Upper lobe of left lung (tissue), 6 donors: ENCODE measurements at regions not wholly inside any gene's neighbourhood (a gene's known extent, or its start where the extent isn't known, plus 50 kb on each side); places are given as distances from the start of the nearest gene placed in this dataset.

Source experiments
- ATAC-seq, 2 donors: fragments of 200-7000 bp; cut with Tn5 transposase; one replicate each; pipeline ENCODE4 v1.9.1; 2022; ENCODE audit warnings: mild to moderate bottlenecking in 2 of 2, moderate library complexity in 2 of 2; ENCODE audit not compliant: low FRiP score in 2 of 2
- DNase-seq, 2 donors: peaks; one replicate each; pipeline ENCODE4 v3.0.0-alpha.2; 2019 to 2020
- H3K27ac ChIP-seq, 4 donors: fragments of 200-600 bp; sonication (generic); one replicate each; pipeline ENCODE4 v1.5.1; 2016 to 2019
- H3K27me3 ChIP-seq, 4 donors: fragments of 200-600 bp; sonication (generic); one replicate each; pipeline ENCODE4 v1.5.1; 2017 to 2019
- H3K36me3 ChIP-seq, 4 donors: fragments of 200-600 bp; sonication (generic); one replicate each; pipeline ENCODE4 v1.5.1; 2016 to 2019
- H3K4me1 ChIP-seq, 4 donors: fragments of 200-600 bp; sonication (generic); one replicate each; pipeline ENCODE4 v1.5.1; 2018 to 2019
- H3K4me3 ChIP-seq, 4 donors: fragments of 200-600 bp; sonication (generic); one replicate each; pipeline ENCODE4 v1.5.1; 2017 to 2019; ENCODE audit warnings: mild to moderate bottlenecking in 2 of 4, moderate library complexity in 1 of 4
- H3K9me3 ChIP-seq, 4 donors: fragments of 200-600 bp; sonication (generic); one replicate each; pipeline ENCODE4 v1.5.1; 2018 to 2019
- EP300 ChIP-seq, 4 donors: sonication (generic); formaldehyde crosslinking; IDR thresholded peaks; one replicate each; pipeline ENCODE4 v1.5.1; 2017; ENCODE audit warnings: antibody characterized with exemption in 4 of 4, control low read depth in 2 of 4
- POLR2A ChIP-seq, 4 donors: fragments of 450-650 bp; IDR thresholded peaks; one replicate each; pipeline ENCODE4 v1.5.1; 2016 to 2017; ENCODE audit warnings: antibody characterized with exemption in 4 of 4, mild to moderate bottlenecking in 2 of 4
- POLR2AphosphoS5 ChIP-seq, 2 donors: sonication (generic); formaldehyde crosslinking; IDR thresholded peaks; one replicate each; pipeline ENCODE4 v1.5.1; 2017; ENCODE audit warnings: antibody characterized with exemption in 2 of 2
- WGBS, 2 donors: methylation state at CpG; one replicate each; pipeline ENCODE4 v1.1.5; 2017 to 2018; 5-methylcytosine and 5-hydroxymethylcytosine counted together
- TF ChIP-seq, protein P1 (sequence below), 6 experiments: fragments of 450-650 bp in 4 of 6; fragments of 200-600 bp in 2 of 6; sonication (generic) in 2 of 6; IDR thresholded peaks; one replicate each; pipeline ENCODE4 v1.5.1; 2016 to 2019; ENCODE audit warnings: antibody characterized with exemption in 6 of 6
- donor health status: DM: no; HTN: no; CAD: no; lungs with moderate emphysema.
- donor health status: DM: no; HTN: yes; CAD: no; lungs with severe emphysema.

DNA sequence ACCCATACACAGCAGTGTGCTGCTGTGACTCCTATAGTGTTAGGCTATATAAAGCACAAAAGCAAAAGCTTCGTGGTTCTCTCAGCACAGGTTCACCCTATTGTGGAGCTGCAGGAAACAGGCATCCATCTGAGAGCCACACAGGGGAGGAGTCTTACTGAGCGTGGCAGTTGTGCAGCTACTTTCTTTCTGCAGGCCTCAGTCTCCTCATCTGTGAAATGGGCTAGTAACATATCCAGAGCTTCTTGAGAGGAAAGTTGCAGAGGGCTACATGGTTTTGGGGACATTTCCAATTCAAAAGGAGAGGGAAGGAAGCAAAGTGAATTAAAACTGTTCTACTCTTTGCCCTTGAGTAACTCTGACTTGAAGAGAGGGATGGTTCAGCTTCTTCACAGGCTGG, 142.0 kb downstream of the FOXD2 start:
- 67 to 100% methylated on average over 2 of the region's 2 CpGs for WGBS, 2 donors
- peaks cover 13 to 26% (median 14%) of the 10 kb centered on the region in 4 donors for H3K4me1 ChIP-seq
- no peak overlapping the region for H3K4me3 ChIP-seq
- TF ChIP-seq POLR2AphosphoS5 (IDR thresholded peaks at IDR 0.05) (no peak), POLR2A (IDR thresholded peaks at IDR 0.05) (no peak), EP300 (IDR thresholded peaks at IDR 0.05) (no peak)
- TF ChIP-seq, protein P1, sequence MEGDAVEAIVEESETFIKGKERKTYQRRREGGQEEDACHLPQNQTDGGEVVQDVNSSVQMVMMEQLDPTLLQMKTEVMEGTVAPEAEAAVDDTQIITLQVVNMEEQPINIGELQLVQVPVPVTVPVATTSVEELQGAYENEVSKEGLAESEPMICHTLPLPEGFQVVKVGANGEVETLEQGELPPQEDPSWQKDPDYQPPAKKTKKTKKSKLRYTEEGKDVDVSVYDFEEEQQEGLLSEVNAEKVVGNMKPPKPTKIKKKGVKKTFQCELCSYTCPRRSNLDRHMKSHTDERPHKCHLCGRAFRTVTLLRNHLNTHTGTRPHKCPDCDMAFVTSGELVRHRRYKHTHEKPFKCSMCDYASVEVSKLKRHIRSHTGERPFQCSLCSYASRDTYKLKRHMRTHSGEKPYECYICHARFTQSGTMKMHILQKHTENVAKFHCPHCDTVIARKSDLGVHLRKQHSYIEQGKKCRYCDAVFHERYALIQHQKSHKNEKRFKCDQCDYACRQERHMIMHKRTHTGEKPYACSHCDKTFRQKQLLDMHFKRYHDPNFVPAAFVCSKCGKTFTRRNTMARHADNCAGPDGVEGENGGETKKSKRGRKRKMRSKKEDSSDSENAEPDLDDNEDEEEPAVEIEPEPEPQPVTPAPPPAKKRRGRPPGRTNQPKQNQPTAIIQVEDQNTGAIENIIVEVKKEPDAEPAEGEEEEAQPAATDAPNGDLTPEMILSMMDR (IDR thresholded peaks at IDR 0.05): no peak
- no peaks in the 10 kb centered on the region for H3K27me3 ChIP-seq
- H3K9me3 ChIP-seq: no peaks in the 10 kb centered on the region
- no peak for DNase-seq
- H3K27ac ChIP-seq: no peak overlapping the region
- no peak for ATAC-seq
- no peaks in the 10 kb centered on the region for H3K36me3 ChIP-seq

DNA sequence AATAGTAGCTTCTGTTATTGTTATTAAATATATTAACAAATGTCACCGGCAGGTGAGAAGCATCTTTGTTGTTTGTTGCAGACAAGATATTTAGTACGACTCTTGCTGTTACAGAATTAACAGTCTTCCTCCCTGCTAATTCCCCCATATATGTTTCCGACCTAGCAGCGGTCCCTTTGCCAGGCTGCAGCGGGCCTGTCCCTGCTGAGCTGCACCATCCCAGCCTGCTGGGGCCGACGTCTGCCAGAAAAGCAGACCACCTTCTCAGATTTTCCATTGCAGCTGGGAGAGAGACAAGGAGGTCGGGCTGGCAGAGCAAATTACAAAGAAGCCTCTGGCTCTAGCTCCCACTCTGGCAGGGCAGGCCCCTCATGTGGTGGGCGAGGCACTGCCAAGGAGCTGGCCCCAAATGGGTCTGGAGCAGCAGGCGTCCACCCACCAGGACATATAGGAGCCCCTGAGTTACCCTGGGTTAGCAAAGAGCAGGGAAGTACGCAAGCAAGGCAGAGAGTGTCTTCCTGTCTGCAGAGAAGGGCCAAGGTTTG, 142.7 kb downstream of the FOXD2 start:
- DNase-seq (peak in 1 of 2 donors; percentile 17), ATAC-seq (no peak)
- no peak overlapping the region for H3K4me3 ChIP-seq
- no peaks in the 10 kb centered on the region for H3K36me3 ChIP-seq
- TF ChIP-seq POLR2AphosphoS5 (IDR thresholded peaks at IDR 0.05) (no peak), EP300 (IDR thresholded peaks at IDR 0.05) (no peak), POLR2A (IDR thresholded peaks at IDR 0.05) (no peak)
- TF ChIP-seq, protein P1 (IDR thresholded peaks at IDR 0.05): no peak
- no peaks in the 10 kb centered on the region for H3K9me3 ChIP-seq
- no peaks in the 10 kb centered on the region for H3K27me3 ChIP-seq
- H3K4me1 ChIP-seq: peaks cover 14 to 26% (median 15%) of the 10 kb centered on the region in 4 donors
- no peak overlapping the region for H3K27ac ChIP-seq
- WGBS, 2 donors: 82 to 92% methylated on average over 11 of the region's 11 CpGs

DNA sequence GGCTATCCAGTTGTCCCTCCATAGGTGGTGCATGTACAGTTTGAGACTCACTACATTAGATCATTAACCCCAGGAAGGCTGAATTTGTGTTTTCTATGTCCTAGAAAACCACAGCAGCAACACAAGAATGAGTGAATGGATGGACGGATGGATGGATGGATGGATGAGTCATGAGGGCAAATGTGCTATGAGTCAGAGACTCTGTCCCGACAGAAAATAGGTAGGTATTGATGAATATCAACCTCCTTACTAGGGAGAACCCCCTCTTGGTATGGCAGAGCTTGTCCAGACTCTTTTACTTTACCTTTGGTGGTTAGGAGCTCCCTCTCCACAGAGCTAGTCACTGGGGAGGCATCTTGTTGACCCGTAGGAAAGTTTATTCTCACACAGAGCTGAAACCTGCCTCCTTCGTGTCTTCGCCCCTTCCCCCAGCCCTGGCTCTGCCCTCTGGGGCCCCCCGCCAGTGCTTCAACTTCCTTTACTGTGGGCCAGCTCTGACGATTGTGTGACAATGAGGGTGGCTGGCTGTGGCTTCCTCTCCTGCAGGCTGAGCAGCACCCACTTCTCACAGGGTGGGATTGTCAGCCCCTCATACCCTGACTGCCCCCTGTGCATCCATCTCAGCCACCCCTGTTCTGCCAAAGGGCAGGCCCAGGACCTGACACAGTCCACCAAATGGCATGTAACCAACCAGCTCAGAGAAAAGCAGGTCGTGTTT, 145.2 kb downstream of the FOXD2 start:
- Histone ChIP-seq H3K4me1 (peaks cover 8 to 19% (median 14%) of the 10 kb centered on the region in 4 donors), H3K27ac (no peak overlapping the region), H3K27me3 (no peaks in the 10 kb centered on the region), H3K4me3 (no peak overlapping the region), H3K9me3 (no peaks in the 10 kb centered on the region), H3K36me3 (no peaks in the 10 kb centered on the region)
- WGBS, 2 donors: 51 to 55% methylated on average over 8 of the region's 8 CpGs
- DNase-seq: peak in 1 of 2 donors; percentile 17
- no peak for ATAC-seq
- no peak for TF ChIP-seq POLR2AphosphoS5 (IDR thresholded peaks at IDR 0.05)
- TF ChIP-seq, protein P1 (IDR thresholded peaks at IDR 0.05): no peak
- no peak for TF ChIP-seq POLR2A (IDR thresholded peaks at IDR 0.05)
- no peak for TF ChIP-seq EP300 (IDR thresholded peaks at IDR 0.05)

GRCh38 chr1:47584249-47584648, 146.4 kb downstream of the FOXD2 start:
- no peak for ATAC-seq
- no peaks in the 10 kb centered on the region for H3K9me3 ChIP-seq
- 40 to 41% methylated on average over 1 of the region's 1 CpG for WGBS, 2 donors
- H3K4me1 ChIP-seq: peaks cover 5 to 13% (median 12%) of the 10 kb centered on the region in 4 donors
- H3K27me3 ChIP-seq: no peaks in the 10 kb centered on the region
- DNase-seq: peak in 1 of 2 donors; percentile 83
- H3K36me3 ChIP-seq: no peaks in the 10 kb centered on the region
- TF ChIP-seq, protein P1 (IDR thresholded peaks at IDR 0.05): no peak
- TF ChIP-seq POLR2A (IDR thresholded peaks at IDR 0.05) (no peak), EP300 (IDR thresholded peaks at IDR 0.05) (no peak), POLR2AphosphoS5 (IDR thresholded peaks at IDR 0.05) (no peak)
- H3K4me3 ChIP-seq: no peak overlapping the region
- H3K27ac ChIP-seq: no peak overlapping the region
